GM21786 (cell line): ENCODE measurements at regions not wholly inside any gene's neighbourhood (a gene's known extent, or its start where the extent isn't known, plus 50 kb on each side); places are given as distances from the start of the nearest gene placed in this dataset.

Experiments used
- ATAC-seq: cut with Tn5 transposase; IDR thresholded peaks from one replicate; pipeline ENCODE4 v1.9.1; 2021; ENCODE audit not compliant: unreplicated experiment

DNA sequence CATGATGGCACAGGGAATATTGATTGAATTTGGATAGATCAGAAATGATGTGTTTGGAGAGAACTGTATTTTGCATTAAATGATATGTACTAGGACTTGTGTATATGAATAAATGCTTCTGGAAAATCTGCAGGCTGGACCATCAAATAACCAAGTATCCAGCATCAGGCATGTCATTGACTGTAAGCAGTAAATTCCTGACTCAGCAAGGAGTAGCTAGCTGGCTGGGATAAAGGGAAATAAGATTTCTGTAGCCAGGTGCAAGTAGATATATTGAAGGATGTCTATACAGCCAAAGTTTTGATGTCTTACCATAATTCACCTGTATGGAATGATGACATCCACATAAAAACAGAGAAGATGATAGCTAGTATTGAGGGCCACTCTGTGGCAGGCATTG, 809.6 kb downstream of the CDH11 start:
- ATAC-seq: no peak

DNA sequence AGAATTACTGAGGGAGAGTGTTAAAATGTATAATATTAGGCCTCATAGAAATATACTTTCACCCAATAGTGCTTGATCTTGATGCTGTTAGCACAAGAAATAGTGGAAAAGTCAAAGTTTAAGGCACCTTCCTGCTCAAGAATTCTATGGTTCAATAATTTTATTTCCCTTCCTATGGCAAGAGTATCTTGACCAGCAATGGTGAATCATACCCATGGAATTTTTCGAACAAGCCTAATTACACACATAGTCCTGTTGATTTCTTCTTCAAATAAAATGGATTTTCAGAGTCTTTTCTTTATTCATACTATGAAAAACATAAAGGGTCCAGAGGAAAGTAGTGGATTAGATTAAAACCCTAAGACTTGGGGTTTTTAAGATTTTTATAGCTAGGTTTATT, 810.6 kb downstream of the CDH11 start:
- no peak for ATAC-seq

DNA sequence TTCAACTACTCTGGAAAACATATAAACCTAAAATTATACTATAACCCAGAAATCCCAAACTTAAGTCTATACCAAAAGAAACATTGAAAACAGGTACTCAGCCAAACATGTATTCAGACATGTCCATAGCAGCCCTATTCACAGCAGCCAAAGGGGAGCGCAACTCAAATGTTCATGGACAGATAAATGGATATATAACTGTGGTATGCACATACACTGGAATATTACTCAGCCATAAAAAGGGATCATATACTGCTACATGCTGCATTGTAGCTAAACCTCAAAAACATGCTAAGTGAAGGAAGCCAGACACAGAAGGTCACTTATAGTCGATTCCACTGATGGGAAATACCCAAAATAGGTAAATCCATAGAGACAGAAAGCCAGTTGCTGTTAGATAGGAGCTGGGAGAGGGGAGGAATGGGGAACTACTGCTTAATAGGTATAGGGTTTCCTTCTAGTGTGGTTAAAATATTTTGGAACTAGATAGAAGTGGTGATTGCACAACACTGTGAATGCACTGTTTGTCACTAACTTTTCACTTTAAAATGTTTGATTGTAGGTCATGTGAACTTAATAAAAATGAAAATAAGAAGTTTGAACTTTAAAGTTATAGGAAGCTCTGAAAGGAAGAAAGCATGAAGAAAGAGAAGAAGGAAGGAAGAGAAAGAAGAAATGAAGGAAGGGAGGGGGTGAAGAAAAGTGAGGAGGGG, 812.3 kb downstream of the CDH11 start:
- no peak for ATAC-seq

DNA sequence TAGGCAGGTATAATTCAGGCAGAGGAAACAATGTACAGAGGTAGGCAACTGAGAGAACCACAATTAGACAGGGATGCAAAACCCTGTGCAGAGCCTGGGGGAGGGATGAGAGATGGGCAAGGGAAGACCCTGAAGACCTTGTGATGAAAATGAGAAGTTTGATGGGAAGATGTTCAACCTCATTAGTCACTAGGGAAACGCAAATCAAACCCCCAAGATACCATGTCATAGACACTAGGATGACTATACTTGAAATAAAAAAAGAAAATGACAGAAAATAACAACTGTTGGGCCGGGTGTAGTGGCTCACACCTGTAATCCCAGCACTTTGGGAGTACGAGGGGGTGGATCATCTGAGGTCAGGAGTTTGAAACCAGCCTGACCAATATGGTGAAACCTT, 813.1 kb downstream of the CDH11 start:
- ATAC-seq: no peak

DNA sequence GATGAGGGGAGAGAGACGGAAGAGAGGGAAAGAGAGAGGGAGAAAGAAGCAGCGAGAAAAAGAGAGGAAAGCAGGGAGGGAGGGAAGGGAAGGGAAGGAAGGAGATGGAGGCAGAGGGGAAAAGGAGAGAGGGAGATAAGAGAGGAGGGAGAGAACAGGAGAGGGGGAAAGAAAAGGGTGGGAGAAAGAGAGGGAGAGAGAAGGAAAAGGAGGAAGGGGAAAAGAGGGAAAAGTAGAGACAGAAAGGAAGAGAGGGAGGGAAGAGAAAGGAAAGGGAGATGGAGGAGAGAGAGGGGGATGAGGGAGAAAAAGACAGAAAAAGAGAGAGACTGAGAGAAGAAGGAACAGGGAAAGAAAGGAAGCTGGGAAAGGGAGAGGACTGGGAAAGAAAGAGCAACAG, 814.4 kb downstream of the CDH11 start:
- ATAC-seq: no peak

DNA sequence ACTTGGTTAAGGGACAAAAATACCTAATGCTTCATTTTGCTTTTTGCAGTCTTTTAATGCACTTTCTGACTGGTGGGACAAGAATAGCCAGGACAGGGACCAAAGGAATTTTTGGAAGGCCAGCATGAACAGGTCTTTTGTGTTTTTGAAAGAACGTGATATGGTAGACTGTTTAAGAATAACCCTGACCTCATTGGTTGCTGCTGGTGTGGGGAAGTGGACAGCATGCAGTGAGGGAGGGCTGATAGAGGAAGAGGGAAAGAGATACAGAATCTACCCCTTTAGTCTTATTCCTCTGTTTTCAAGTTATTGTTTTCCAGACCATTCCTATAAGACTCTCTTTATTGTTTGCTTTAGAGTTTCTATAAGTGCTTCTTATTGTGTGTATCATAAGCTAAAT, 816.2 kb downstream of the CDH11 start:
- no peak for ATAC-seq

DNA sequence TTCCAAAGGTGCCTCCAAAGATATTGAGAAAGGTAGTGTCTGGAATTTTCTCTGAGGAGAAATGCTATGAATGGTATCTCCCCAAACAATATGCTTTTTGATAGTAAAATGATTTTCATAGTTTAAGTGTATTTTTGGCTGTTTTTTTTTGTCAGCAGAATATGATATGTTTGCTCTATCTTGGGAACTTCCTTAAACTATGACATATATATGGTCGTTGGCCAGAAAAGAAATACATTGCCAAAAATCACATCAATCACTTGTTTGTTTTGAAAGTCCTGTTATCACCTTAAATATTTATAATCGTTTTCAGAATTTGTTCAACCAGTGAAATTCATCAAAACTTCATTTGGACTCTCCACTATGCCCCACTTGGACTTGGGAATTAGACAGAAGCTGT, 816.9 kb downstream of the CDH11 start:
- ATAC-seq: no peak

DNA sequence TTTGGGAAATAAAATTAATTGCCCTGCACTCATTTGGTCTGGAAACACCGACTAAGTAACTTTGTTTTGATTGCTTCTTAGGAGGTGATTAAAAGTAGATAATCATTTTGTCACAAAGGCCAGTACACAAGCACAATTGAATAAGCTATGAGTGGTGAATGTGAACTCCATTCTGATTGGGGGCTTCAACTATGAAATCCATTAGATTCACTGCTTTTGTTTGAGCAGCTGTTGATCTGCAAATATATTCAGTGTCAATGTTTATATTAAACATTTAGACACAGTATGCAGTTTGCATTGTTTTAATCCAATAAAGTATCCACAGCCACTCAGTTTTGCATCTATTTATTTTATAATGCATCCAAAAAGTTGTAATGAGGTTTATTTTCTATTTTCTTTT, 817.5 kb downstream of the CDH11 start:
- no peak for ATAC-seq

DNA sequence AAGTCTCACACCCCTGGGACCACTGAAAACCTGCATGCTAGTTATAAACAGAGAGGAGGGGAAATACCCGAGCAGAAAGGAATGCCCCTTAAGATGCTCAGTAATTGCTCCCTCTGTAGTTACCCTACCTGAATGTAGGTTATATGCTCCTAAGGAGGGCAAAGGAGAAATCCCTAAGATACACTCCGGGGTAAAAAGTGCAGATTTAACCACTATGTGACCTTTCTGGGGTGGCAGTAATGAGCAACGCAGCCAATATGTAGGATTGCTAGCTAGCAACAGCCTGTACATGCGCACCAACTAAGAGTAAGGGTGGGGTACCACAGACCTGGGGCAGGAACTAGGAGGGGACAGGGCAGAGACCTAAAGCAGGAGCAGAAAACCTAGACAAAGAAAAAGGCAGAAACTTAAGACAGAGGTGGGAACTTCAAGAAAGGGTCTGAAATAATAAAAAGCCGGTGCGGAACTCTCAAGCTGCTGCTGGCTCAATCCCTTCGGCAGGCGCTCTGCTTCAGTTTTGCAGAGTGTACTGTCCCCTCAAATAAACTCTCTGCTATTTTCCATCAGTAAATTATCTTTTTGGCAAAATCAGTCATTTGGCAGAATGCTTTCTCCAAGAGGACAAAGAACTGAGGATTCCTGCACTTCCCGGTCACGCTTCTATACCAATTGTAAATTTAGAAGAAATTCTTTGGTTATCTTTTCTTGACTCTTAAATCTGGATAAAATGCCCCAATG, 823.8 kb downstream of the CDH11 start:
- no peak for ATAC-seq

DNA sequence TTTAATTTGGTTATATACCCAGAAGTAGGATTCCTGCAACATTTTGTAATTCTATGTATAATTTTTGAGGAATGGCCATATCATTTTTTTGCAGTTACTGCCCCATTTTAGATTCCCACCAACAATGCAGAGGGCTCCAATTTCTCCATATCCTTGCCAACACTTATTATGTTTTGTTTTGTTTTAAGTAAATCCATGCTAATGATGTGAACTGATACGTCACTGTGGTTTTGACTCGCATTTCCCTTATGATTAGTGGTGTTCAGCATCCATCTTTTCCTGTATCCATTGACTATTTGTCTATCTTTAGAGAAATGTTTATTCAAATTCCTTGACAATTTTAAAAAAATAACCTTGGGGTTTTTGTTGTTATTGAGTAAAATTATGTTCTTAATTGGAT, 826.4 kb downstream of the CDH11 start:
- ATAC-seq: no peak

DNA sequence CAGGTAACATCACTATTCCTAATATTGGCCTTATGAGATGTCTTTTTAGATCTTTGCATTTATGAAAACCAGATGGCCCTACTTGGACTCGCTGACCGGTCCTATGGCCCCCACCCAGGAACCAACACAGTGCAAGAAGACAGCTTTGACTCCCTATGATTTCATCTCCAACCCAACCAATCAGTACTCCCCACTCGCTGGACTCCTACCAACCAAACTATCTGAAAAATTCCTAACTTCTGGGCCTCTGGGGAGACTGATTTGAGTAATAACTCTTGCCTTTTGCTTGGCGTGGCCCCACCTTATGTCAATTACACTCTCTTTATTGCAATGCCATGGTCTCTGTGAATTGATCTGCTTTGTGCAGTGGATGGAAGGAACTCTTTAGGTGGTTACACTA, 828.9 kb downstream of the CDH11 start:
- ATAC-seq: no peak

DNA sequence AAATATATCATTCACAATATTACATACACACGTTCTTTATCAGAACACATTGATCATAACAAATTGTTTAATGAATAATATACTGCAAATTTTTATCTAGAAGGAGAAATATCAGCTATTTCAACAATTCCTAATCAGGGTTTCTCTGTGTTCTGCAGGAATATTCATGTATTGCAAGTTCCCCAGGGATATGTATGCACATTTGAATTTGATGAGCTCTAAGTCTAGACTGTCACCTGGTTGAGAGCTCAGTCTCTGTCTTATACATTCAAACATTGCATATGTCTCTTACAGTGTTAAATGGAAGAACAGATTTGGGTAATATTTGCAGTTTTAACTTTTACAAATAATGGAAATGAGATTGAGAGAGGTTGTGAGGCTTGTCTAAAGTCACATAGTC, 829.7 kb downstream of the CDH11 start:
- ATAC-seq: no peak

DNA sequence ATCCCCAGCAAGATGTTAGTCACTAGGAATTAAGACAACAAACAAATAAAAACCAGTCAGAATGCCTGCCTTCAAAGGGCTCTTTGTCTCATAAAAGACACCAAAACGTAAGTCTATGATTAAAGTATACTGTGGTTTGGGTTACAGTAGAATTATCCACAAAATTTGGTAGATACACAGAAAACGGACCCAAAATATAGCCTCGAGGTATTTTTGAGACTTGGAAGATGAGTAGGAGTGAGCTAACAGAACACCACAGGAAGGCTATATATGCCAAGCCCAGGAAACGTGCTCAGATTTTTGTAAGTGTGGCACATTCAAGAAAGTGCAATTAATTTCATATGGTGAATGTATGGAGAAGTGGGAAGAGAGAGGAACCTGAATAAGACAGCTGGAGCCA, 831.4 kb downstream of the CDH11 start:
- no peak for ATAC-seq

DNA sequence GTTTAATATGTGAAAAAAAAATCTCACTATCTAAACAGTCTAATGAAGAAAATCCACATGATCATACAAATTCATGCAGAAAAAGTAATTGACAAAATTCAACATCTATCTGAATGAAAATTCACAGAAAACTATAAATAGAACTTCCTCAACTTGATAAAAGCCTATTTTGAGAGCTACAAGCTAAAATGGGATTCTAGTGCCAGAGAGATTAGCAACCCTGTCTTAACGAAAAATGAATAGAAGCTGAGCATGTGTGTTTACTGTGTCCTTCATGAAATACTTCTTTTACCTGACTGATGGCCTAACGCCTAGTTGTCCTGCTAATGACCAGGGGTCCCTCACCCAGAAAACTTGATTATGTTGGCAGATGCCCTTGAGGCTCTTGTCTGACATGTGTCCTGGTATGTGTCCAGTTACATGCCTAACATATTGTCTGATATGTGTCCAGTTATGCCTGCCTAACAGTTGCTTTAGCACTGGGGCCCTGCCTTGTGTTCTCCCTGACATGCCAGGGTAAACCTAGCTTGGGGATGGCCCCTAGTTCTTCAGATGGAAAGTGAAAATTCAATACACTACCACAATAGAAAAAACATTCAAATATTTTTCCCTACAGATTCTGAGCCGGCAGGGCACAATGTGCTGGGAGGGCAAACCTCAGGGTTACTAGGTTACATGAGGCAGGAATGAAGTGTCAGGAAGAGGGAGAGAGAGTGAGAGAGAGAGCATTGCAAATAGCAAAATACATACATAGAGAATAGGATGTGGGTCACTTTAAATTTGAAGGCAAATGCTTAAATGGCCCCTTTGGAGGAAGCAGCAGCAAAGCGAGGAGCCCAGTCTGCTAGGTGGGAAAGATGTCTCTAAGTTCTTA, 834.0 kb downstream of the CDH11 start:
- ATAC-seq: no peak

DNA sequence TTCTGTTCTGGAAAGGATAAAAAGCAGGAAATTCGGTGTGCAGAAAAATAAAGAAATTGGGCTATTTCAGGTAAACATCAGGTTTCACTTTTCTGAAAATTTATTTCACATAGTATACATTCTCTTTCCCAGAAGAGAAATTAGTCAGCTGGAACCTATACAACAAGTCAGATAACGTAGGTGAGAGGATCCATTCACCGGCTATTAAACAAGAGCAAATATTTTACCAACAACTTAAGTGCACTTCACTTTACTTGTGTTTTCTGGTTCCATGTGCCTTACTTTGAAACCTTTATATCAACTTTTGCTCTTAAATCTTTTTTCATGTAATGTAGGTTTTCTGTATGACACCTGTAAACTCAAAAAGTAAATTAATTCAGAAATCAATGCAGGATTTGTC, 839.7 kb downstream of the CDH11 start:
- no peak for ATAC-seq

DNA sequence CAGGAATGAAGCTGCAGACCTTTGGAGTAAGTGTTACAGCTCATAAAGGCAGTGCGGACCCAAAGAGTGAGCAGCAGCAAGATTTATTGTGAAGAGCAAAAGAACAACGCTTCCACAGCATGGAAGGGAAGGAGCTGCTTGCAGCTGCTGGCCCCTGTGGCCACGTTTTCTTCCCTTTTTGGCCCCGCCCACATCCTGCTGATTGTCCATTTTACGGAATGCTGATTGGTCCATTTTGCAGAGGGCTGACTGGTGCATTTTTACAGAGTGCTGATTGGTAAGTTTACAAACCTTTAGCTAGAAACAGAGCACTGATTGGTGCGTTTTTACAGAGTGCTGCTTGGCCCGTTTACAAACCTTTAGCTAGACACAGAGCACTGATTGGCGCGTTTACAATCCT, 841.5 kb downstream of the CDH11 start:
- ATAC-seq: no peak

DNA sequence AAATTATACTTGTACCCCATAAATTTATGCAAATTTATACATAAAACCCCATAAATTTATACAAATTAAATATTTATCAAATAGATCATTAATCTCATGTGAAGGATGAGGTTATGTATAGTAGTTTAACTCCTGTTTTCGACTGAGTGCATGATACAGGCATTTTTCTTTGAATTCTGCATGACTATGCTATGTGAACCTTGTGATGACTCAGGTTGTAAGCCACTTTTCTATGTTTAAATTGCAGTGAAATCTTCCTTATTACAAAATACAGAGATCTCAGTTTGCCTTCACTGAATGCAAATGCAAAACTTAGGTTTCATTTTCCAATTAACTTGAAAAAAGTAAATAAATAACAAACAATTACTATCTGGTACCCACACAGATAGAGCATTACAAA, 843.7 kb downstream of the CDH11 start:
- ATAC-seq: no peak

DNA sequence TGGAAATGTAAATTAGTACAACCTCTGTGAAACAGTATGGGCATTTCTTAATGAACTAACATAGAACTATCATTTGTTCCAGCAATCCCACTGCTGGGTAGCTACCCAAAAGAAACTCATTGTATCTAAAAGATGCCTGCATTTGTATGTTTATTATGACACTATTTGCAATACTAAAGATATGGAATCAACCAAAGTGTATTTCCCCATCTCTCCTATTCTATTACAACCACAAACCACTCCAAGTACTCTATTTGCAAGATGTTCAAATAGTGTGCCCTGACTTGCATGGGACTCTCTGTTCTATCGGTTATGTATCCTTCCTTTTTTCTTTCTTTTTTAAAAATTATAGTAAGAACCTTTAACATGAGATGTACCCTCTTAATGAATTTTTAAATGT, 845.2 kb downstream of the CDH11 start:
- no peak for ATAC-seq

DNA sequence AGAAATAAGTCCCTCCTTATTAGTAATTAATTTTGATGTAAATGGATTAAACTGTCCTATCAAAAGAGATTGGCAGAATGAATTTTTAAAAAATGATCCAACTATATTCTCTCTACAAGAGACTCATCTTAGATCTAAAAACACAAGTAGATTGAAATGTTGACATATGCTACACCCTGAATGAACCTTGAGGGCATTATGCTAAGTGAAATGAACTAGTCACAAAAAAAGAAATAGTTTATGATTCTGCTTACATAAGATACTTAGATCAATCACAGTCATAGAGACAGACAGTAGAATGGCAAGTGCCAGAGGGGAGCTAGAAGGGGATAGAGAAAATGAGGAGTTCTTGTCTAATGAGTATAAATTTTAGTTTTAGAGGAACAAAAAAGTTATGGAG, 849.8 kb downstream of the CDH11 start:
- ATAC-seq: no peak

DNA sequence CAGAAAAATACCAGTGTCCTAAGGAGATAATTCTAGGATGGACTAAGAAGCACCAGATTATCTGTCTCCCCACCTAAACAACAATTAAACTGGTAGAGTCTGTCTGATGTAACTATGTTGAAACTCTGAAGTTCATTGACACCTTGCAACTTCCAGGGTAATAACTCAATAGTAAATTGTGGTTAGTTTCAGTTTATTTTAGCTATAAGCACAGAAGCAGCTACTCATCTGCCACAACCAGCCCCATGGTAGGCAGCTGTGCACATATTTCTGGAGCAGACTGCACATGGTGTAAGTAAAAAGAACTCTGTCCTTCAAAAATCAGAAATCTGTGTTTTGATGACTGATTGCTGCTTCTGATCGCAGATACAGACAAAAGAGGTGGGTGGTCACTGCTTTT, 852.1 kb downstream of the CDH11 start:
- no peak for ATAC-seq

DNA sequence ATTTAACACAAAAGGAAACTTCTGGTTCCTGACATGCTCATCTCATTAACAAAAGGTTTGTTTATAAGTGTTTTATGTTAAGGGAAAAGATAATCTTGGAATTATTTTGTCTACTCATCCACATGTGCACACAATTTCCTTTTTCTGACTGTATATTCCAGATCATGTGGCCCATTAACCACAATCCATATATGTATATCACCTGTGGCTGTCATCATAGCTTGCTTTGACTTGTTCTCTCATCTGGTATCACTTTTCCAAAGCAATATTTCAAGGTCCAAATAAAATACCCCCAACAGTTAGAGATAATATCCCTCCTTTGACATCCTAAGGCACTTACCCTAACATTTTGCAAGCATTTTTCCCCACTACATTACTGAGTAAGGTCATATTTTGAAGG, 856.1 kb downstream of the CDH11 start:
- ATAC-seq: no peak
